Testis (tissue), 2 donors: ENCODE measurements at regions not wholly inside any gene's neighbourhood (a gene's known extent, or its start where the extent isn't known, plus 50 kb on each side); places are given as distances from the start of the nearest gene placed in this dataset.

Source experiments
- POLR2A ChIP-seq: fragments of 450-650 bp; IDR thresholded peaks from one replicate; pipeline ENCODE4 v1.6.1; 2017; ENCODE audit warnings: antibody characterized with exemption, mild to moderate bottlenecking, moderate library complexity
- TF ChIP-seq, protein P1 (sequence below), 3 experiments: fragments of 450-650 bp in 2 of 3; fragments of 200-600 bp in 1 of 3; sonication (generic) in 1 of 3; IDR thresholded peaks; one replicate each; pipeline ENCODE4 v1.5.1; 2016 to 2019; ENCODE audit warnings: antibody characterized with exemption in 3 of 3, mild to moderate bottlenecking in 2 of 3, moderate library complexity in 1 of 3

DNA sequence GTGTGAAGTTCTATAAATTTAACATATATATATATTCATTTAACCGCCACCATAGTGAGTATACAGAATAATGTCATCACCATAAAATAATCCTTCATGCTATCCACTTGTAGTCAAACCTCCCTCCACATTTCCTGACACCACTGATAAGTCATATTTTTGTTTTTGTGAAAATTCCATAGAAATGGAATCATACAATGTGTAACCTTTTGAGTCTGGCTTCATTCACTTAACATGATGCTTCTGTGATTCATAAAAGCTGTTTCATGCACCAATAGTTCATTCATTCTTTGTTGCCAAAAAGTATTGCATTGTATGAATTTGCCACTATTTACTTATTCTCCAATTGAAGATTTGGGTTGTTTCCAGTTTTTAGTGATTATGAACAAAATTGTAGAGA lies 497.5 kb upstream of the PCDH20 start:
- TF ChIP-seq, protein P1, sequence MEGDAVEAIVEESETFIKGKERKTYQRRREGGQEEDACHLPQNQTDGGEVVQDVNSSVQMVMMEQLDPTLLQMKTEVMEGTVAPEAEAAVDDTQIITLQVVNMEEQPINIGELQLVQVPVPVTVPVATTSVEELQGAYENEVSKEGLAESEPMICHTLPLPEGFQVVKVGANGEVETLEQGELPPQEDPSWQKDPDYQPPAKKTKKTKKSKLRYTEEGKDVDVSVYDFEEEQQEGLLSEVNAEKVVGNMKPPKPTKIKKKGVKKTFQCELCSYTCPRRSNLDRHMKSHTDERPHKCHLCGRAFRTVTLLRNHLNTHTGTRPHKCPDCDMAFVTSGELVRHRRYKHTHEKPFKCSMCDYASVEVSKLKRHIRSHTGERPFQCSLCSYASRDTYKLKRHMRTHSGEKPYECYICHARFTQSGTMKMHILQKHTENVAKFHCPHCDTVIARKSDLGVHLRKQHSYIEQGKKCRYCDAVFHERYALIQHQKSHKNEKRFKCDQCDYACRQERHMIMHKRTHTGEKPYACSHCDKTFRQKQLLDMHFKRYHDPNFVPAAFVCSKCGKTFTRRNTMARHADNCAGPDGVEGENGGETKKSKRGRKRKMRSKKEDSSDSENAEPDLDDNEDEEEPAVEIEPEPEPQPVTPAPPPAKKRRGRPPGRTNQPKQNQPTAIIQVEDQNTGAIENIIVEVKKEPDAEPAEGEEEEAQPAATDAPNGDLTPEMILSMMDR (IDR thresholded peaks at IDR 0.05), result no peak
- TF ChIP-seq POLR2A, result no peak
